ENCODE measurements at regions not wholly inside any gene's neighbourhood (a gene's known extent, or its start where the extent isn't known, plus 50 kb on each side); places are given as distances from the start of the nearest gene placed in this dataset.

DNA sequence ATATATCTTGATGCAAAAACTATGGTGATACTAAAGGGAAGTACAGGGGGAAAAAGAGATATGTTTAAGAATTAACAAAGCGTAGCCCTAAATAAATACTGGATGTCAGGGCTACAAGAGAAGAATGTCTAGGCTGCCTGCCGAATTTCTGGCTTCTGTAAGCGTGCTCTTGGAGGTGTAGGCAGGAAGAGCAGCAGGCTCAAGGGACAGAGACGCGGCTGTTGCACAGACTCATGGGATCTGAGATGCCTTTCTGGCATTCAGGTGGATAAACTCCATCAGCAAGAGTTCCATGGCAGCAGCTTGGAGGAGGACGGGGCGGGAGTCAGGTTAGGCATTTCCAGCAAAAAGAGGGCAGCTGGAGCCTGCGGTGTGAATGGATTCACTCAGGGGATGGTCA, 123.2 kb upstream of the TWIST2 start:
- no peak overlapping the region for H3K4me3 ChIP-seq
- H3K27ac ChIP-seq, result no peak overlapping the region
- WGBS, 5 donors, result 76 to 86% (median 80%) methylated on average over 8 of the region's 8 CpGs
- peaks cover 0 to 23% (median 0%) of the 10 kb centered on the region in 7 donors for H3K27me3 ChIP-seq (replicated peaks in 1 of 7)
- DNase-seq, result no peak
- H3K36me3 ChIP-seq, result no peaks in the 10 kb centered on the region
- TF ChIP-seq POLR2A (IDR thresholded peaks at IDR 0.05), result no peak
- TF ChIP-seq POLR2AphosphoS5 (IDR thresholded peaks at IDR 0.05), result no peak
- TF ChIP-seq CTCF (IDR thresholded peaks at IDR 0.05 in 8 of 11, conservative IDR thresholded peaks at IDR 0.05 in 3 of 11), result no peak
- H3K9me3 ChIP-seq, result peaks cover 0 to 9% (median 0%) of the 10 kb centered on the region in 8 donors
- no peaks in the 10 kb centered on the region for H3K4me1 ChIP-seq
- intact Hi-C loops (cut with DNase I; ENCODE audit: low total_unique reads), result no loop called here

DNA sequence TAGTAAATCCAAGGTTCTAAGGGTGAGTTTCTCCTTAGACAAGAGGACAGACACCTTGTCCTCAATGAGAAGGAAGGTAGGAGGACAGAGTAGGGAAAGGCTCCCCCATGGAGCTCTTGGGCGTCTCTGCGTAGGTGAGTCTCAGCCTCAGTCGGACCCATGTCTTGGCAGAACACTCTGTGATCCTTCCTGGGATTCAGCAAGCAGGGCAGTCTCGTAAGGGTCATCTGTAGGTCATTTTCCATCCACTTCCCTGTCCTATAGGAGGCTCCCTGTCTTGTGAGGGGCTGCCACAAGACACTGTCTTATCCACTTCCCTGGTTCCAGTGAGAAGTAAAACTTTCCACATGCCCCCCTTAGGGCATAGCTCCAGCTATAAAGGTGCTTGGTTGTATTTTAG, 122.6 kb upstream of the TWIST2 start:
- Histone ChIP-seq H3K27ac (no peak overlapping the region), H3K27me3 (replicated peaks in 1 of 7) (peaks cover 0 to 23% (median 0%) of the 10 kb centered on the region in 7 donors), H3K4me3 (no peak overlapping the region), H3K36me3 (no peaks in the 10 kb centered on the region), H3K4me1 (no peaks in the 10 kb centered on the region), H3K9me3 (peaks cover 0 to 9% (median 0%) of the 10 kb centered on the region in 8 donors)
- DNase-seq, result no peak
- intact Hi-C loops (cut with DNase I; ENCODE audit: low total_unique reads), result no loop called here
- WGBS, 5 donors, result 62 to 83% (median 77%) methylated on average over 4 of the region's 4 CpGs
- no peak for TF ChIP-seq POLR2A (IDR thresholded peaks at IDR 0.05)
- no peak for TF ChIP-seq POLR2AphosphoS5 (IDR thresholded peaks at IDR 0.05)
- TF ChIP-seq CTCF (IDR thresholded peaks at IDR 0.05 in 8 of 11, conservative IDR thresholded peaks at IDR 0.05 in 3 of 11), result no peak

GRCh38 chr2:238726670-238727584, 121.0 kb upstream of the TWIST2 start:
- Histone ChIP-seq H3K4me3 (no peak overlapping the region), H3K27me3 (replicated peaks in 1 of 7) (peaks cover 0 to 18% (median 0%) of the 10 kb centered on the region in 7 donors), H3K36me3 (no peaks in the 10 kb centered on the region), H3K9me3 (peaks cover 0 to 9% (median 0%) of the 10 kb centered on the region in 8 donors), H3K27ac (no peak overlapping the region), H3K4me1 (no peaks in the 10 kb centered on the region)
- DNase-seq, result no peak
- intact Hi-C loops (cut with DNase I; ENCODE audit: low total_unique reads), result no loop called here
- WGBS, 5 donors, result 72 to 82% (median 79%) methylated on average over 17 of the region's 17 CpGs
- no peak for TF ChIP-seq POLR2AphosphoS5 (IDR thresholded peaks at IDR 0.05)
- TF ChIP-seq POLR2A (IDR thresholded peaks at IDR 0.05), result no peak

DNA sequence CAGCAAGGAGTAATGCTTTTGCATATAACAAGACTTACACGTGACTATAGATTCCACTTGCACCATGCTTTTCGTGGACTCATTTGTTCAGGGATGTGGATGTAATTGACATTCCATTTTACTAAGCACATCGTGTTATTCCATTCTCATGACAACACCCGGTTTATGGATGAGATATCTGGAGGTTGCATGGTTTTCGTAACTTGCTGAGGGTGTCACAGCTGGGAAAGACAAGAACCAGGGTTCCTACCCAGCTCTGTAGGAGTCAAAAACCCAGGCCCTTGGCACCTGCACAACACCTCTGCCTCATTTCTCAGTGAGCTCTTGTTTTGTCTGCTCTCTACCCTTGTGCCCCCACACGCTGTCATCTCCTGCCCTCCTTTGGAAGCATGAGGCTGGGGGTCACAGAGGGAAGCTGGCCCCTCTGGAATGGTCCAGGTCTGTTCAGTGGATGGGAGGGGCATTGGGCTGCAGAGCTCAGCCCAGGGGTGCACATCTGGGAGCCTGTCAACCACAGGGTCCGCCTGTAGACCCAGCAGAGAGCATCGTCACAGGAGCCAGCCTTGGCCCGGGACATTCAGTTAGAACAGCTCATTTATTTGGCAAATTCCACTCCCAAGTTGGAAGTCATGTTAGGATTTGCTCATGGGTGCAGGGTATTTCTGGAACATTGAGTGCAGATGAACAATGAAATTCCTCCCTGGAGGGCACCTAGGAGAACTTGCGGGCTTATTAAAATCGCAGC, 120.1 kb upstream of the TWIST2 start:
- H3K27ac ChIP-seq, result no peak overlapping the region
- no peaks in the 10 kb centered on the region for H3K4me1 ChIP-seq
- WGBS, 5 donors, result 73 to 89% (median 81%) methylated on average over 9 to 11 of the region's 11 CpGs
- intact Hi-C loops (cut with DNase I; ENCODE audit: low total_unique reads), result no loop called here
- H3K36me3 ChIP-seq, result no peaks in the 10 kb centered on the region
- no peak overlapping the region for H3K4me3 ChIP-seq
- no peak for TF ChIP-seq POLR2A (IDR thresholded peaks at IDR 0.05)
- TF ChIP-seq POLR2AphosphoS5 (IDR thresholded peaks at IDR 0.05), result no peak
- TF ChIP-seq CTCF (IDR thresholded peaks at IDR 0.05 in 8 of 11, conservative IDR thresholded peaks at IDR 0.05 in 3 of 11), result no peak
- peaks cover 0 to 18% (median 0%) of the 10 kb centered on the region in 7 donors for H3K27me3 ChIP-seq (replicated peaks in 1 of 7)
- H3K9me3 ChIP-seq, result peaks cover 0 to 3% (median 0%) of the 10 kb centered on the region in 8 donors
- no peak for DNase-seq

Measured in spleen (tissue), 11 donors.